ENCODE measurements at regions not wholly inside any gene's neighbourhood (a gene's known extent, or its start where the extent isn't known, plus 50 kb on each side); places are given as distances from the start of the nearest gene placed in this dataset.

GRCh38 chr21:16811970-16812369 lies 700.9 kb upstream of the CXADR start:
- TF ChIP-seq CTCF (conservative IDR thresholded peaks at IDR 0.05; ENCODE audit: low read depth in 2 of 2) (no peak), REST (IDR thresholded peaks at IDR 0.05; ENCODE audit: unreplicated experiment) (no peak), POLR2AphosphoS5 (IDR thresholded peaks at IDR 0.05; ENCODE audit: low read depth) (no peak), EZH2 (IDR thresholded peaks at IDR 0.05; ENCODE audit: low read depth, unreplicated experiment) (no peak)

Data from GM23338 (cell line).